HFFc6 (cell line): ENCODE measurements at regions not wholly inside any gene's neighbourhood (a gene's known extent, or its start where the extent isn't known, plus 50 kb on each side); places are given as distances from the start of the nearest gene placed in this dataset.

Experiments
- DNase-seq: peaks from one replicate; pipeline ENCODE4 v3.0.0-alpha.2; 2018
- H3K27ac Mint-ChIP-seq: 2 replicates; pipeline ENCODE4 v1.8.0; 2020; ENCODE audit warnings: mild to moderate bottlenecking, mixed read lengths
- H3K27me3 Mint-ChIP-seq: 2 replicates; pipeline ENCODE4 v1.8.0; 2021; ENCODE audit warnings: mild to moderate bottlenecking, moderate library complexity, mixed read lengths; ENCODE audit not compliant: insufficient read depth
- H3K36me3 Mint-ChIP-seq: 2 replicates; pipeline ENCODE4 v1.8.0; 2021; ENCODE audit warnings: low read depth, mixed read lengths
- H3K4me1 Mint-ChIP-seq: 2 replicates; pipeline ENCODE4 v1.8.0; 2020; ENCODE audit warnings: low read depth, mixed read lengths
- H3K4me3 Mint-ChIP-seq: 2 replicates; pipeline ENCODE4 v1.8.0; 2020; ENCODE audit warnings: mild to moderate bottlenecking, moderate library complexity, mixed read lengths
- H3K9me3 Mint-ChIP-seq: 2 replicates; pipeline ENCODE4 v1.8.0; 2020; ENCODE audit warnings: mild to moderate bottlenecking, mixed read lengths
- TF ChIP-seq, protein P1 (sequence below): fragments of 200-600 bp; sonication (generic); IDR thresholded peaks from 2 replicates; pipeline ENCODE4 v1.5.0; 2021; ENCODE audit warnings: antibody characterized with exemption, mild to moderate bottlenecking

DNA sequence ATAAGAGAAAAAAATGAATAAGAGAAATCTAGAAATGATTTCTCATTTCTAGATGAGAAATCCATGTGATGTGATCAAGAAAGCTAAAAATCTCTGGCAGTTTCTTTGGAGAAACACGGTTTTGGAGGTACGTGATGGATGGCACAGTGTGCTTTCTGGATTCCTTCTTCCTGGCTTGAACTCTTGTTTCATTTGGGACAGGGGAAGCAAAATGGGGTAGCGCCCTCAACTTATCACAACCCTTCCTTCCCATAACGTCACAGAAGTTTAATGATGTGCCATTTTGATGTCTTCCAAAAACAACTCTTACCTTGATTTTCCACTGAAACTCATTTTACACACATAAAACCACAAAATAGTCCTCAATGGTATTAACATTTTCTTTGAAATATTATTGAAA is 1037.3 kb downstream of the ROBO2 start:
- TF ChIP-seq, protein P1, sequence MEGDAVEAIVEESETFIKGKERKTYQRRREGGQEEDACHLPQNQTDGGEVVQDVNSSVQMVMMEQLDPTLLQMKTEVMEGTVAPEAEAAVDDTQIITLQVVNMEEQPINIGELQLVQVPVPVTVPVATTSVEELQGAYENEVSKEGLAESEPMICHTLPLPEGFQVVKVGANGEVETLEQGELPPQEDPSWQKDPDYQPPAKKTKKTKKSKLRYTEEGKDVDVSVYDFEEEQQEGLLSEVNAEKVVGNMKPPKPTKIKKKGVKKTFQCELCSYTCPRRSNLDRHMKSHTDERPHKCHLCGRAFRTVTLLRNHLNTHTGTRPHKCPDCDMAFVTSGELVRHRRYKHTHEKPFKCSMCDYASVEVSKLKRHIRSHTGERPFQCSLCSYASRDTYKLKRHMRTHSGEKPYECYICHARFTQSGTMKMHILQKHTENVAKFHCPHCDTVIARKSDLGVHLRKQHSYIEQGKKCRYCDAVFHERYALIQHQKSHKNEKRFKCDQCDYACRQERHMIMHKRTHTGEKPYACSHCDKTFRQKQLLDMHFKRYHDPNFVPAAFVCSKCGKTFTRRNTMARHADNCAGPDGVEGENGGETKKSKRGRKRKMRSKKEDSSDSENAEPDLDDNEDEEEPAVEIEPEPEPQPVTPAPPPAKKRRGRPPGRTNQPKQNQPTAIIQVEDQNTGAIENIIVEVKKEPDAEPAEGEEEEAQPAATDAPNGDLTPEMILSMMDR = no peak
- Mint-ChIP-seq H3K4me3 (no peak overlapping the region), H3K27ac (no peak overlapping the region), H3K9me3 (no peaks in the 10 kb centered on the region), H3K27me3 (peaks cover 2% of the 10 kb centered on the region; the same call in 1 of the 2 replicates), H3K4me1 (no peaks in the 10 kb centered on the region), H3K36me3 (no peaks in the 10 kb centered on the region)
- no peak for DNase-seq

DNA sequence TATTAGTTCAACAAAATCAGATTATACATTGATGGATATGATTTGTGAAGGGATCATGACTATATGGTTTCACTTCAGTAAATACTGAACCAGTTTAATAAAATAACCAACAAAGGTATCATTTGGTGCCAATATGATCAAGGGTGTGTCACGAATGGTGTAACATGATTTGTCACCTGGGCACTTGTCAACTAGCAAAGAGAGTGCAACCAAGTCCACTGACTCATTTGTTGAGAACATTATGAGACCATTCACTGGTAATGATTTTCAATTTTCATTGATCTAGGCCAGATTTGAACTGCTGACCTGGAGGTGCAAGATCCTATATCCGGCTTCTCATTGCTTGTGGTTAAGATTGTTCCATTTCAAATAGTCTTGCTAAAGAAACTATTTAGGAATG is 1037.9 kb downstream of the ROBO2 start:
- Mint-ChIP-seq H3K36me3 (no peaks in the 10 kb centered on the region), H3K27ac (no peak overlapping the region), H3K9me3 (no peaks in the 10 kb centered on the region), H3K4me3 (no peak overlapping the region), H3K4me1 (no peaks in the 10 kb centered on the region), H3K27me3 (peaks cover 3% of the 10 kb centered on the region; the same call in 1 of the 2 replicates)
- DNase-seq = no peak
- TF ChIP-seq, protein P1 = no peak

DNA sequence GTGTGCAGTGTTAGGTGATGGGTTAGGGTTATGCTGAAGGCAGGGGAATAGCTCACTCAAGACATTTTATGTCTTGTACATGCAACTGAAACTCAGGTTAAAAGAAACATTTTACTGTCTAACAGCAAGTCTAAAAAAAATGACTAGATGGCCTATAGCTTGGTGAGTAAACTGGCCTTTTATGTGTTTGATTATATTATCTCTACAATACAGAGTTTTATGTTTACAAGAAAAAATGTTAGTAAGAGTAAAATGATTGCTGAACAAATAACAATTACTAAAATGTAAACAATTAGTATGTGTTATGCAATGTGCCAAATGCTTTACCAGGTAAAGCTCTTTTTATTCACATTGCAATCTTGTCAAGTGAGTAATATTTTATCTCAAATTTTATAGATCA is 1039.6 kb downstream of the ROBO2 start:
- TF ChIP-seq, protein P1 = no peak
- H3K4me3 Mint-ChIP-seq = no peak overlapping the region
- no peaks in the 10 kb centered on the region for H3K4me1 Mint-ChIP-seq
- H3K36me3 Mint-ChIP-seq = no peaks in the 10 kb centered on the region
- H3K9me3 Mint-ChIP-seq = no peaks in the 10 kb centered on the region
- peaks cover 5% of the 10 kb centered on the region; the same call in 1 of the 2 replicates for H3K27me3 Mint-ChIP-seq
- H3K27ac Mint-ChIP-seq = no peak overlapping the region
- DNase-seq = no peak

DNA sequence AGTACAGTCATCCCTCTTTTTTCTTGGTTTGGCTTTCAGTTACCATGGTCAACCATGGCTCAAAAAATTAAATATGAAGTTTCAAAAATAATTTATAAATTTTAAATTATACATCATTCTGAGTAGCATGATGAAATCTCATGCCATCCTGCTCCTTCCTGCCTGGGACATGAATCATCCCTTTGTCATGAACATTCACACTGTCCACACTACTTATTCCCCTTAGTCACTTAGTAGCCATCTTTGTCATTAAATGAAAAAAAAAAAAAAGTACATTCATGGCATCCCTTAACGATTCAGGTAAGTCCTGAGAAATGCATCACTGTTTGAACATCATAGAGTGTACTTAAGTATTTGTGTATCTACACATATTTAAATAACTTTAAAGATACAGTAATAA is 1046.3 kb downstream of the ROBO2 start:
- DNase-seq = no peak
- no peak overlapping the region for H3K4me3 Mint-ChIP-seq
- no peak overlapping the region for H3K27ac Mint-ChIP-seq
- no peaks in the 10 kb centered on the region for H3K36me3 Mint-ChIP-seq
- TF ChIP-seq, protein P1 = no peak
- peaks cover 4% of the 10 kb centered on the region; the same call in 1 of the 2 replicates for H3K27me3 Mint-ChIP-seq
- H3K4me1 Mint-ChIP-seq = peaks cover 6% of the 10 kb centered on the region; the same call in 1 of the 2 replicates
- peaks cover 4% of the 10 kb centered on the region; the same call in 1 of the 2 replicates for H3K9me3 Mint-ChIP-seq

DNA sequence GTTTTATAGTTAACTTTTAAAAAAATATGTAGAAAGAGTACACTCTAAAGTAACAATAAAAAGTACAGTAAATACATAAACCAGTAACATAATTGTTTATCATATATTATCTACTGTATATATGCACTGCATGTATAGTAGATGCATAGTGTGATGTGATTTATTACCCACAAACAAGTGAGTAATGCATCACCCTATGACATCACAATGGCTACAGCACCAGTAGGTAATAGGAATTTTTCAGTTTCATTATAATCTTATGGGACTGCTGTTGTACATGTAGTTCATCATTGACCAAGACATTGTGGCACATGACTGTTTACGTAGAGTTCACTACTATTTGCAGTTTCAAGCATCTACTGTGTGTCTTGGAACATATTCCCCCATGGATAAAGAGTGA is 1047.2 kb downstream of the ROBO2 start:
- H3K27me3 Mint-ChIP-seq = peaks cover 4% of the 10 kb centered on the region; the same call in 1 of the 2 replicates
- TF ChIP-seq, protein P1 = no peak
- no peaks in the 10 kb centered on the region for H3K36me3 Mint-ChIP-seq
- no peak for DNase-seq
- H3K4me1 Mint-ChIP-seq = peaks cover 6% of the 10 kb centered on the region; the same call in 1 of the 2 replicates
- no peak overlapping the region for H3K4me3 Mint-ChIP-seq
- peaks cover 4% of the 10 kb centered on the region; the same call in 1 of the 2 replicates for H3K9me3 Mint-ChIP-seq
- no peak overlapping the region for H3K27ac Mint-ChIP-seq

DNA sequence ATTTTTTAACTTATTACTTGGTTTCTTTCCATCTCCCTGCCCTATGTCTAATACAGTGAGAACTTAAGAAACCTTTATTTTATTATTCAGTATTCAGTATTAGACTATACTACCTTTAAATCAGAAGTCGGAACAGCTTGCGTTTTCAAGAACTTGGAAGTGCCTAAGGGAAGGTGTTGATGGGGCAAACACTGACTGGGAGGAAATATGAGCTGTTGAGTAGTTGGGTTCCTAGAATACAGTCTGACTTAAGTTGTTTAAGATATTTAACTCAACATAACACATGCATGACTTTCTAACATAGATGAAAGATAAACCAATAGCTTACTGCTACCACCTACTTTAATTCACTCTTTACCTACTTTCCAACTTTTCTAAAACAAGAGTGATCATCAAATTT is 1048.1 kb downstream of the ROBO2 start:
- DNase-seq = no peak
- Mint-ChIP-seq H3K36me3 (no peaks in the 10 kb centered on the region), H3K4me1 (peaks cover 12% of the 10 kb centered on the region; the same call in 1 of the 2 replicates), H3K9me3 (peaks cover 4% of the 10 kb centered on the region; the same call in 1 of the 2 replicates), H3K27me3 (peaks cover 2% of the 10 kb centered on the region; the same call in 1 of the 2 replicates), H3K27ac (no peak overlapping the region), H3K4me3 (no peak overlapping the region)
- TF ChIP-seq, protein P1 = no peak
